H1 (cell line): ENCODE measurements at regions not wholly inside any gene's neighbourhood (a gene's known extent, or its start where the extent isn't known, plus 50 kb on each side); places are given as distances from the start of the nearest gene placed in this dataset.
"Not testable (repeated sequence)": the region's sequence is repeated elsewhere in the genome, so short reads cannot be mapped to it uniquely, and the experiment has no call there.

Experiments
- CTCF ChIA-PET: fragments of 300-600 bp; sonication (Branson Sonifier 250); formaldehyde crosslinking; loops from one replicate; lab custom pipeline; 2021; ENCODE audit not compliant: partially characterized antibody; lab: Charles Lee
- POLR2A ChIA-PET: fragments of 300-600 bp; sonication (Branson Sonifier 250); formaldehyde crosslinking; loops from one replicate; lab custom pipeline; 2021; ENCODE audit warnings: inconsistent platforms; ENCODE audit not compliant: partially characterized antibody; lab: Charles Lee
- DNase-seq, 2 experiments: peaks; one replicate each; pipeline versions ENCODE4 v3.0.0 to v3.0.0-alpha.2; 2010 to 2022; ENCODE audit warnings: low spot score in 2 of 2, low read depth in 1 of 2, mixed read lengths in 1 of 2
- FAIRE-seq: peaks from 2 replicates; lab custom pipeline; 2011; peaks lifted over from hg19 to GRCh38; lab: Jason Lieb, UNC
- H2AFZ ChIP-seq: 2 replicates; pipeline ENCODE4 v1.8.1; 2012; ENCODE audit warnings: low read length, inconsistent platforms
- H2AK5ac ChIP-seq: 2 replicates; pipeline ENCODE4 v1.6.1; 2013; ENCODE audit warnings: low read depth, low read length
- H2BK120ac ChIP-seq: replicated peaks from 2 replicates; pipeline ENCODE3; 2013; ENCODE audit warnings: low read depth, low read length, inconsistent platforms
- H2BK12ac ChIP-seq: 2 replicates; pipeline ENCODE4 v1.6.1; 2013; ENCODE audit warnings: low read depth, low read length
- H2BK15ac ChIP-seq: 2 replicates; pipeline ENCODE4 v1.6.1; 2013; ENCODE audit warnings: low read length
- H2BK20ac ChIP-seq: 2 replicates; pipeline ENCODE4 v1.6.1; 2013; ENCODE audit warnings: low read length
- H2BK5ac ChIP-seq: 2 replicates; pipeline ENCODE4 v1.6.1; 2013; ENCODE audit warnings: low read depth, low read length
- H3K14ac ChIP-seq: 2 replicates; pipeline ENCODE4 v1.6.1; 2013; ENCODE audit warnings: inconsistent platforms; ENCODE audit not compliant: insufficient read length
- H3K18ac ChIP-seq: 2 replicates; pipeline ENCODE4 v1.6.1; 2013; ENCODE audit warnings: low read length; ENCODE audit errors: extremely low read depth
- H3K23ac ChIP-seq: 2 replicates; pipeline ENCODE4 v1.6.1; 2013; ENCODE audit warnings: inconsistent platforms; ENCODE audit not compliant: insufficient read length
- H3K23me2 ChIP-seq: 2 replicates; pipeline ENCODE4 v1.6.1; 2013; ENCODE audit warnings: low read depth, low read length
- H3K27ac ChIP-seq: 2 replicates; pipeline ENCODE4 v1.6.1; 2011; ENCODE audit warnings: low read depth, low read length, inconsistent platforms
- H3K27me3 ChIP-seq, 4 experiments: replicated peaks in 1 of 4; 1 replicate in 1 of 4; 2 replicates in 3 of 4; pipeline versions ENCODE4 v1.6.1 to v1.8.1; 2011 to 2013; ENCODE audit warnings: low read length in 3 of 4, mild to moderate bottlenecking in 3 of 4, inconsistent platforms in 2 of 4, mixed read lengths in 2 of 4, moderate library complexity in 1 of 4; ENCODE audit not compliant: control insufficient read depth in 3 of 4, insufficient read depth in 3 of 4; ENCODE audit errors: extremely low read depth in 1 of 4
- H3K36me3 ChIP-seq, 4 experiments: 2 replicates each; pipeline versions ENCODE4 v1.6.1 to v1.8.1; 2011 to 2013; ENCODE audit warnings: mild to moderate bottlenecking in 4 of 4, low read length in 3 of 4, moderate library complexity in 2 of 4, control low read depth in 1 of 4, inconsistent platforms in 1 of 4; ENCODE audit not compliant: insufficient read depth in 4 of 4, control insufficient read depth in 2 of 4
- H3K4ac ChIP-seq: replicated peaks from 2 replicates; pipeline ENCODE3; 2013; ENCODE audit warnings: low read length, low read depth, mixed read lengths, inconsistent platforms; ENCODE audit not compliant: insufficient read length
- H3K4me1 ChIP-seq, 4 experiments: replicated peaks in 1 of 4; 1 replicate in 1 of 4; 2 replicates in 3 of 4; pipeline versions ENCODE4 v1.6.1 to v1.8.1; 2011 to 2013; ENCODE audit warnings: low read length in 3 of 4, inconsistent platforms in 2 of 4, mixed read lengths in 1 of 4; ENCODE audit not compliant: insufficient read depth in 4 of 4, control insufficient read depth in 3 of 4
- H3K4me2 ChIP-seq, 2 experiments: 2 replicates each; pipeline versions ENCODE4 v1.6.1 to v1.8.1; 2011 to 2013; ENCODE audit warnings: low read depth in 2 of 2, low read length in 2 of 2, control low read depth in 1 of 2, inconsistent platforms in 1 of 2, mild to moderate bottlenecking in 1 of 2; ENCODE audit not compliant: insufficient read depth in 1 of 2
- H3K4me3 ChIP-seq, 4 experiments: fragments of 200-600, 300-600 bp in 1 of 4; sonication (generic), shearing (Covaris generic), sonication (Bioruptor Twin) in 1 of 4; 2 replicates each; pipeline versions ENCODE4 v1.5.1 to v1.8.1; 2011 to 2016; ENCODE audit warnings: low read length in 4 of 4, low read depth in 3 of 4, control low read depth in 2 of 4, inconsistent platforms in 2 of 4, mild to moderate bottlenecking in 2 of 4, mixed read lengths in 1 of 4, moderate library complexity in 1 of 4; ENCODE audit not compliant: insufficient read depth in 2 of 4; ENCODE audit errors: extremely low read depth in 1 of 4
- H3K56ac ChIP-seq: replicated peaks from 2 replicates; pipeline ENCODE3; 2013; ENCODE audit warnings: low read depth, mild to moderate bottlenecking, mixed read lengths, low read length, inconsistent platforms; ENCODE audit not compliant: insufficient read length
- H3K79me1 ChIP-seq: 2 replicates; pipeline ENCODE4 v1.6.1; 2013; ENCODE audit warnings: low read depth, low read length, control low read depth
- H3K79me2 ChIP-seq, 2 experiments: 2 replicates each; pipeline versions ENCODE4 v1.6.1 to v1.8.1; 2012 to 2013; ENCODE audit warnings: low read length in 2 of 2, mild to moderate bottlenecking in 2 of 2, inconsistent platforms in 1 of 2; ENCODE audit not compliant: insufficient read depth in 2 of 2, control insufficient read depth in 1 of 2
- H3K9ac ChIP-seq, 4 experiments: replicated peaks in 1 of 4; 1 replicate in 1 of 4; 2 replicates in 3 of 4; pipeline versions ENCODE4 v1.6.1 to v1.8.1; 2011 to 2013; ENCODE audit warnings: low read depth in 3 of 4, low read length in 3 of 4, control low read depth in 2 of 4, mild to moderate bottlenecking in 2 of 4, moderate library complexity in 2 of 4, inconsistent platforms in 1 of 4; ENCODE audit errors: extremely low read depth in 1 of 4
- H3K9me3 ChIP-seq, 2 experiments: 2 replicates each; pipeline versions ENCODE4 v1.6.1 to v1.8.1; 2012 to 2013; ENCODE audit warnings: mild to moderate bottlenecking in 2 of 2, moderate library complexity in 2 of 2, control low read depth in 1 of 2, inconsistent platforms in 1 of 2, low read depth in 1 of 2, low read length in 1 of 2, mixed read lengths in 1 of 2; ENCODE audit not compliant: insufficient read depth in 2 of 2
- H4K20me1 ChIP-seq, 2 experiments: replicated peaks in 1 of 2; 2 replicates each; pipeline versions ENCODE3 to v1.8.1; 2011 to 2013; ENCODE audit warnings: inconsistent platforms in 2 of 2, low read length in 2 of 2, mild to moderate bottlenecking in 1 of 2; ENCODE audit not compliant: insufficient read depth in 2 of 2, control insufficient read depth in 1 of 2
- H4K5ac ChIP-seq: 2 replicates; pipeline ENCODE4 v1.6.1; 2013; ENCODE audit warnings: low read length, low read depth, mixed read lengths, inconsistent platforms; ENCODE audit not compliant: insufficient read length
- H4K8ac ChIP-seq: 2 replicates; pipeline ENCODE4 v1.8.0; 2013; ENCODE audit warnings: mild to moderate bottlenecking, moderate library complexity, low read length, inconsistent platforms; ENCODE audit not compliant: insufficient read depth; ENCODE audit errors: extremely low read depth
- H4K91ac ChIP-seq: replicated peaks from 2 replicates; pipeline ENCODE3; 2013; ENCODE audit warnings: low read length, mixed read lengths, inconsistent platforms; ENCODE audit not compliant: insufficient read length
- WGBS, 2 experiments: shearing (Covaris generic) in 1 of 2; methylation state at CpG; one replicate each; pipeline versions ENCODE4 v1.1.6 to v1.1.7; 2013 to 2015; ENCODE audit warnings: low lambda C conversion rate in 2 of 2, mixed read lengths in 2 of 2, inconsistent platforms in 1 of 2, low coverage in 1 of 2, missing lambda C conversion rate in 1 of 2; ENCODE audit not compliant: insufficient replicate concordance in 2 of 2, insufficient coverage in 1 of 2, insufficient read length in 1 of 2; ENCODE audit errors: extremely low coverage in 1 of 2, missing lambda C conversion rate in 1 of 2; 5-methylcytosine and 5-hydroxymethylcytosine counted together

GRCh38 chr17:22270809-22271208 is 578.5 kb downstream of the KCNJ18 start:
- H2AK5ac ChIP-seq, H3K4me2 ChIP-seq, H3K4me3 ChIP-seq, H2BK15ac ChIP-seq, H3K79me1 ChIP-seq, H4K8ac ChIP-seq, POLR2A ChIA-PET, FAIRE-seq, H3K36me3 ChIP-seq, H3K79me2 ChIP-seq, H3K14ac ChIP-seq, H3K4me1 ChIP-seq, H3K23me2 ChIP-seq, H3K4ac ChIP-seq, H3K56ac ChIP-seq, H3K18ac ChIP-seq, H3K27ac ChIP-seq, H3K9ac ChIP-seq, H4K91ac ChIP-seq, H3K23ac ChIP-seq, H4K20me1 ChIP-seq, H2BK20ac ChIP-seq, DNase-seq, H3K27me3 ChIP-seq, H2AFZ ChIP-seq, CTCF ChIA-PET, H2BK5ac ChIP-seq, H2BK12ac ChIP-seq, H2BK120ac ChIP-seq, H4K5ac ChIP-seq: not testable (repeated sequence)
- 89% methylated on average over 1 of the region's 1 CpG; no CpG with 5 or more reads in 1 of the 2 experiments for WGBS, 2 experiments
- peaks cover 61 to 89% of the 10 kb centered on the region in 2 experiments for H3K9me3 ChIP-seq
